UCSD-AML1 (cell line): ENCODE measurements at regions not wholly inside any gene's neighbourhood (a gene's known extent, or its start where the extent isn't known, plus 50 kb on each side); places are given as distances from the start of the nearest gene placed in this dataset.

Experiments used
- DNase-seq: peaks from one replicate; lab custom pipeline; 2025; ENCODE audit not compliant: unreplicated experiment; lab: John Stamatoyannopoulos, UW

GRCh38 chr9:86534572-86535258 lies 180.5 kb upstream of the TUT7 start:
- no peak for DNase-seq

GRCh38 chr9:86531971-86532640 lies 177.9 kb upstream of the TUT7 start:
- DNase-seq = no peak

GRCh38 chr9:86531273-86531970 lies 177.2 kb upstream of the TUT7 start:
- DNase-seq = no peak

GRCh38 chr9:86529496-86530275 lies 175.5 kb upstream of the TUT7 start:
- no peak for DNase-seq

- no peak for DNase-seq
Measured at GRCh38 chr9:86526021-86526420, 171.8 kb upstream of the TUT7 start.

- DNase-seq = no peak
Measured at GRCh38 chr9:86525182-86525581, 171.0 kb upstream of the TUT7 start.

GRCh38 chr9:86521977-86522376 lies 167.8 kb upstream of the TUT7 start:
- DNase-seq = no peak

GRCh38 chr9:86521322-86521721 lies 167.1 kb upstream of the TUT7 start:
- DNase-seq = no peak

GRCh38 chr9:86519066-86519615 lies 164.9 kb upstream of the TUT7 start:
- DNase-seq = no peak

- DNase-seq = no peak
Measured at GRCh38 chr9:86517475-86517874, 163.3 kb upstream of the TUT7 start.

GRCh38 chr9:86516564-86516963 lies 162.4 kb upstream of the TUT7 start:
- no peak for DNase-seq

- DNase-seq = no peak
Measured at GRCh38 chr9:86515221-86515620, 161.0 kb upstream of the TUT7 start.

- no peak for DNase-seq
Measured at GRCh38 chr9:86513429-86513828, 159.2 kb upstream of the TUT7 start.

GRCh38 chr9:86512929-86513328 lies 158.7 kb upstream of the TUT7 start:
- DNase-seq = no peak

GRCh38 chr9:86511614-86512360 lies 157.6 kb upstream of the TUT7 start:
- no peak for DNase-seq

GRCh38 chr9:86508208-86508903 lies 154.1 kb upstream of the TUT7 start:
- no peak for DNase-seq

GRCh38 chr9:86507212-86507630 lies 153.0 kb upstream of the TUT7 start:
- DNase-seq = no peak

GRCh38 chr9:86503942-86504341 lies 149.7 kb upstream of the TUT7 start:
- no peak for DNase-seq

- no peak for DNase-seq
Measured at GRCh38 chr9:86503314-86503713, 149.1 kb upstream of the TUT7 start.
